GM19467 (cell line): ENCODE measurements at regions not wholly inside any gene's neighbourhood (a gene's known extent, or its start where the extent isn't known, plus 50 kb on each side); places are given as distances from the start of the nearest gene placed in this dataset.
"Not testable (repeated sequence)": the region's sequence is repeated elsewhere in the genome, so short reads cannot be mapped to it uniquely, and the experiment has no call there.

Experiments
- ATAC-seq: cut with Tn5 transposase; IDR thresholded peaks from one replicate; pipeline ENCODE4 v1.9.1; 2021; ENCODE audit warnings: mild to moderate bottlenecking, moderate library complexity; ENCODE audit not compliant: unreplicated experiment

DNA sequence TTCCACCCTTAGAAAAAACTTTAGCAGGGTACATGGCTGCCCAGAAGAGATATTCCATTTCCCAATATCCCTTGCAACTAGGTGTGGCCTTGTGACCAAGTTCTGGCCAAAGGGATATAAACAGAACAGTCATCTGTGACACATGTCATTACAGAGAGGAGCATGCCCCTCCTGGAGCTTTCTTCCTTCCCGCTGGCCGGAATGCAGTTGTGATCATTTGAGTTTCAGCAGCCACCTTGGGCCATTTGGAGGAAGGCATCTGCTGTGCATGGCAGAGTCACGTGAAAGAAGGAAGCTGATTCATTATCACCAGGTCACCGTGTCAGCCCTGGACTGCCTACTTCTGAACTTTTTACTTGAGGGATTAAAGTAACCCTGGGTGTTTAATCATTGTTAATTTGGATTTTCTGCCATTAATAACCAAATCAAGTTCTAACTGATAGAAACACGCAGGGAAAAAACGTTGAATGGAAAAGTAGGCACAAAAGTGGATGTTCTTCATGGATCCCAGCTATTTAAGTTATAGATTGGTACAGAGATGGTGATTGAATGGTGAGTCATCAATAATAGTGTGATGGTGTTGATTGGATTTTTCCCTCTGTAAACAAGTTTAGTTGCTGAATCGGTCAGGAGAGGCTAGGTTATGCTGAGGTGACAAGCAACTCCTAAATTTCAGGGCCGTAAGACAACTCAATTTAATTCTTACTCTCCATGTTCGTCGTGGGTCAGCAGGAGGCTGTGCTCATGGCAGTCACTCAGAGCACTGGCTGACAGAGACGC, 80.7 kb upstream of the CCDC167 start:
- ATAC-seq = no peak

GRCh38 chr6:37579444-37580067, 79.9 kb upstream of the CCDC167 start:
- ATAC-seq = no peak

DNA sequence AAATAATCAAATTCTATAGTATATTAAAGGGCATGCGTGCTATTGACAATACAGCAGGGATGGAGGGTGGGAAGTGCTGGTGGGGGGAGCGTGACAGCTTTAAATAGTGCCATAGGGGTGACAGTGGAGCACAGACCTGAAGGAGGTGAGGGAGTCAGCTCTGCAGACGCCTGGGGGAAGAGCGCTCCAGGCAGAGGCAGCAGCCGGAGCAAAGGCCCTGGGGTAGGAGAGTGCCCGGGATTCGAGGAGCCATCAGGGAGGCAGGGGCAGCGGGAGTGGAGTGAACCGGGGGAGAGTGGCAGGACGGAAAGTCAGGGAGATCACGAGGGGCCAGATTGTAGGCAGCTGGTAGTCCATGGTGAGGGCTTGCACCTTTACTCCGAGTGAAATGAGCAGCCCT, 78.4 kb upstream of the CCDC167 start:
- ATAC-seq = no peak

DNA sequence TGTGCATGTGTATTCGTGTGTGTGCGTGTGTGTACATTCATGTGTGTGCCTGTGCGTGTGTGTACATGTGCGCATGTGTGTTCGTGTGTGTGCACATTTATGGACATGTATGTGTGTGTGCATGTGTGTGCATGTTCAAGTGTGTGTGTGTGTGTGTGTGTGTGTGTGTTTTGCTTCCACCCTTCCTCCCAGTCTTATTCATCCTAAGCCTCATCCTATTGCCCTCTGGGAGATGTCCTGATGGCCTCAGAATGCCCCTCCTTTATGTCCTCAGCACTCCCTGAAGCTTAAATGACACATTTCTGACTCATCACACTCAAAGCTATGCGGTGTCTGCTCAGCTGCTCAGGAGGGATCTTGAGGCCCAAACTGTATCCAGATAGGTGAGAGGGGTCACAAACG, 76.6 kb upstream of the CCDC167 start:
- no peak for ATAC-seq

DNA sequence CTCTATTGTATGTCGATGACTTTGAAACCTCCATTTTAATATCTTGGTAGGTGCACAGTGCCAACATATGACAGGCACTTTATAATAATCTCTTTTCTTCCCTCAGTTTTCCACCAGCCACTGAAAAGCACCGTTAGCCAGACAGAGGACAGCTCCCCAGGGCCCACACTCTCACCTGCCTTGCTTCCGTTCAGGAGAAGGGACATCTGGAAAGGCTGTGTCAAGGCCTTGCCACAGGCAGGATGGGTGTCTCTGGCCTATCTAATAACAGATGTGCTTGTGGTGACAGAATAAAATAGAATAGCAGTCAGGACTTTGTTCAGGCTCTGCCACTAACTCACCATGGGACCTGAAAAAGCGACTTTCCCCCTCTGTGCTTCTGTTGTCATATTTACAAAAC, 75.5 kb upstream of the CCDC167 start:
- ATAC-seq = no peak

GRCh38 chr6:37572334-37572733, 72.6 kb upstream of the CCDC167 start:
- ATAC-seq = no peak

- ATAC-seq = no peak
Measured at GRCh38 chr6:37570482-37571133, 70.9 kb upstream of the CCDC167 start.

DNA sequence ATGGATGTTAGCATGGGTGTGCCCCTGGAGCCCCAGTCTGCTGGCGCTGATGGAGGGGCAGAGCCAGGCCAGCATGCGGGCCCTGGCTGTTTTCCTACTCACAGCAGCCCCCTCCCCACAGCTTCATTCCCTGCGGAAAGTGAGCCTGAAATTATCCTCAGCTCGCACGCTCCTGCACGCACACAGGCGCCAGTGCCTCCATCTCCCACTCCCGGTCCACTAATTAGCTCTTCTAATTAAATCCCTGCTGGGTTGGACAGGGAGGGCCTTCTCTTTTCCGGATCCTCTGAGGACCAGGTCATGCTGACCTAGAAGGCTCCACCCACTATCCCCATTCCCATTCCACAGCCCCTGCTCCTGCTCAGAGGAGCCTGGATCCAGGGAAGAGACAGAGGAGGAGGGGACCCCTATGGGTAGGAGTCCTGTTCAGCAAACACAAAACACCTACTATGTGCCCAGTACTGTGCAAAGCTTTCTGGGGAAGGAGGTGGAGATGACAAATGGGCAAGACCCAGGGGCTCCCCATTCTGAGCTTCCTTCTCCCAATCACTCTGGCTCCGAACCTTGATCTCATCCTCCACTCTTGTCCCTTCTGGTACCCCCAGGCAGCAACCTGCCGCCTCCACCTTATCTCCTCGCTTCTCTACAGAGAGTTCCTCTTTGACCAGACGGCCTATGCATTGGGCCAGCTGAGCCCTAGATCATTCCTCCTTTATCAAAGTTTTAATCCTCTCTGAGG, 70.2 kb upstream of the CCDC167 start:
- no peak for ATAC-seq

DNA sequence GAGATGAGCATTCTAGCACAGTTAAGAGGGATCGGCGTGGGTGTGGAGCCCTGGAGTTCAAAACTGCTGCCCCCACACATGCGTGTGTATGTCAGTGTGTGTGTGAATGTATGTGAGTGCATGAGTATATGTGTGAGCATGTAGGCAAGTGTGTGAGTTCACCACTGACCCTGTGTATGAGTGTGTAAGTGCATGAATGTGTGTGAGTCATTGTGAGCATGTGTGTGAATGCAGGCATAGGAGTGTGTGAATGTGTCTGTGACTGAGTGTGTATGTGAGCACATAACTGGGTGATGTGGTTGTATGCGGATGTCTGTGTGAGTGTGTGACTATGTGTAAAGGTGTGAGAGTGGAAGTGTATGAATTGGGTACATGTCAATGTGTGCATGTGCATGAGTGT, 69.6 kb upstream of the CCDC167 start:
- no peak for ATAC-seq

- ATAC-seq = no peak
Measured at GRCh38 chr6:37566950-37567349, 67.3 kb upstream of the CCDC167 start.

- no peak for ATAC-seq
Measured at GRCh38 chr6:37566111-37566949, 66.6 kb upstream of the CCDC167 start.

DNA sequence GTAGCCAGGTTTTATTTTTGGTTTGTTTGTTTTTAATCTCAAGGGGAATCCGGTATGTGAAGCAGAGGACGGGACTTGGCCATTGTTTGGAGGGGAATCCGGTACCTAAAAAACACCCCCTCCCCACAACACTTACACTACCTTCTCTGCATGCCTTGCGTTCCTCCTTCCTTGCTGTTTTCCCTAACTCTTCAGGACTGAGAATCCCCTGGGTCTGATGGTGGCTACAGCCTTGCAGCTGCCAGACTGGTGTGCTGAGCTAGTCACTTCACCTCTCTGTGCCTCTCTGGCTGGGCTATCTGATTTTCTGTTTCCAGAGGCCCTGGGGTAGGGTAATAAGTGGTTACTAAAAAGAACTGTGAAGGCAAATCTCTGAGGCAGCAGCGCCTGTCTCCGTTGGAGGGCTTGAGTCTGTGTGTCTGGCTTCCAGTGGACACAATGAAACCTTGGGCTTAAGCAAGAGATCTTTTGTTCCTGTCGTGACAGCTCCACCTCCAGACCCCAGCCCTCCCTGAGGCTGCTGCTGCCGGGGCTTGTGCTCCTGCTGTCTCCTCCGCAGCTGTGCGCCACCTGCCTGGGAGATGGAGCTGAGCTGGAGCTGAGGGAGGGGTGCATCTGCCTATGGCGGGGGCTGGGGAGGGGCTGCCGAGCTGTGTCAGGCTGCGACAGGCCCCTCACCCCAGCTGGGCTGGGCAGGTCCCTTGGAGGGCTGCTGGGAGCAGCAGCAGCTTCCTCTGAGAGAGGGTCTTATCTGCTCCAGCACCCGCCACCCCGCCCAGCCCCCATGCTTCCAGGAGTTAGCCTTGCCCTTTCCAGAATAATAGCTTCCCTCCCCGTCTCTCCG, 65.8 kb upstream of the CCDC167 start:
- ATAC-seq = no peak

DNA sequence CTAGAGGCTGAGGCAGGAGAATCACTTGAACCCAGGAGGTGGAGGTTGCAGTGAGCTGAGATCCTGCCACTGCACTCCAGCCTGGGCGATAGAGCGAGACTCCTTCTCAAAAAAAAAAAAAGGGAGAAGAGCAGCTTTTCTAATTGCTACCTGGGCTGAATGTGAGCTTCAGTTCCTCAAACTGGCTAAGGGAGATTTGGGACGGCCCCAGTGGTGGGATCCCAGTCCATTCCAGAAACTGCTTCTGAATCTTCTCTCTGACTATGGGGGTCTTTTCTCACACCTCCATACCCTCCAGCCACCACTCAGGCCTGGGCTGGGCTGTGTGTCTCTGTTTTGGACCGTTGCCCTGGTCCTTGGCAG, 63.2 kb upstream of the CCDC167 start:
- ATAC-seq = not testable (repeated sequence)

GRCh38 chr6:37561361-37561760, 61.7 kb upstream of the CCDC167 start:
- ATAC-seq = no peak

DNA sequence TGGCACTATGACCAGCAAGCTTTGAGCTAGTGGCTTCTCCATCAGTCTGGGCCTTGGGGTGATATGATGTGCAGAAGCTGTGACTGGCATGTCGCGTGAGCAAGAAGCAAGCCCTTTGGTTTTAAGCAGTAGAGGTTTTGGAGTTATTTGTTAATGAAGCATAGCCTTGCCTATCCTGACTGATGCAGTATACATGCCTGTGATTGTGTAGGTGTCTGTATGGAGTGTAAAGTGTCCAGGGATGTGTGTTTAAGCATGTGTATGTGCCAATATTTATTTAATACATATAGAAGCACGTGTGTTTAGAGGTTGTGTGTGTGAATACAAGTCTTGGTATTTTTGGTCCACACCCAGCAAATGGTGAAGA, 61.0 kb upstream of the CCDC167 start:
- no peak for ATAC-seq

- no peak for ATAC-seq
Measured at GRCh38 chr6:37559501-37559900, 59.8 kb upstream of the CCDC167 start.

GRCh38 chr6:37559050-37559449, 59.4 kb upstream of the CCDC167 start:
- no peak for ATAC-seq

GRCh38 chr6:37558646-37559045, 59.0 kb upstream of the CCDC167 start:
- no peak for ATAC-seq

DNA sequence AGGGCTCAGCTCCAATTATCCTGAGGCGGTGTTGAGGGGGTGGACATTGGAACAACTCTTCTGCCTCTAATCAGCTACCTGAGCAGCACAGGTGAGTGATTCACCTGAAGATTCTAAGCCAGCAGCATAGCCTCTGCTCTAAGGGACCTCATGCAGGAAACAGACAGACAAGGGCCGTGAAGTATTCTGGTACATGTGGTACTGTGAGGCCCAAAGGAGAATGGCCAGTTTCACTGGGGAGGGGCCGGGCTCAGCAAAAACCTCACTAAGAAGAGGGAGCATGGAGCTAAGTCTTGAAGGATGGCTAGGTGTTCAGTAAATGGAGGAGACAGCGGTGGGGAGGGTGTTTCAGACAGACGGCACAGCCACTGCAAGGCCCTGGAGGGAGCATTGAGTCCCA, 58.5 kb upstream of the CCDC167 start:
- ATAC-seq = no peak

DNA sequence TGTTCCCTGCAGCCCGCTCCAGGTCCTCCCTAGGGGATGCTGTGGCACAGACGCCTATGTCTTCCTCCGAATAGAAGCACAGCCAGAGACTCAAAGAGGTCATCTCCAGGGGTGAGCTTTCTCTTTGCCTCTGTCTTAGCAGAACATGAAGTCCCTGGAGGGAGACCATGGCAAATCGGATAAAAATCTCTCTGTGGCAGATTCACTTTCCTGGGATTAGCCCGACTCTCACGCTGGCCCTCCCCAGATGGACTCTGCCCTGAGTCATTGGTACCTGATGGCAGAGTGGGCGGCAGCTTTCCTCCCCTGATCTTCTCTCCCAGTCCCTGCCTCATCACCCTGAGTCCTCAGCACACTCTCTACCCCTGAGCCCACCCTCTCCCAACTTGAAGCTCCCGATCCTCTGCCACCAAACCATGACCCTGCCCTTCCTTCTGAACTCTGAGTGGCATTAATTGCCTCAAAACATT, 58.0 kb upstream of the CCDC167 start:
- no peak for ATAC-seq
